Left ventricle myocardium inferior (tissue), 1 donor: ENCODE measurements at regions not wholly inside any gene's neighbourhood (a gene's known extent, or its start where the extent isn't known, plus 50 kb on each side); places are given as distances from the start of the nearest gene placed in this dataset.

ENCODE experiments used
- DNase-seq: peaks from one replicate; pipeline ENCODE4 v3.0.0-alpha.2; 2020
- H3K27ac ChIP-seq: fragments of 200-600 bp; replicated peaks from 2 replicates; pipeline ENCODE4 v1.8.0; 2021
- H3K27me3 ChIP-seq: fragments of 200-600 bp; 2 replicates; pipeline ENCODE4 v1.8.0; 2021; ENCODE audit warnings: low read depth
- H3K36me3 ChIP-seq: fragments of 200-600 bp; 2 replicates; pipeline ENCODE4 v1.8.0; 2021
- H3K4me1 ChIP-seq: fragments of 200-600 bp; 2 replicates; pipeline ENCODE4 v1.8.0; 2021
- H3K4me3 ChIP-seq: fragments of 200-600 bp; 2 replicates; pipeline ENCODE4 v1.8.0; 2021; ENCODE audit warnings: mild to moderate bottlenecking, moderate library complexity
- H3K9me3 ChIP-seq: fragments of 200-600 bp; replicated peaks from 2 replicates; pipeline ENCODE4 v1.8.0; 2021
- CTCF ChIP-seq: fragments of 200-600 bp; IDR thresholded peaks from 2 replicates; pipeline ENCODE4 v1.8.0; 2021; ENCODE audit warnings: antibody characterized with exemption, mild to moderate bottlenecking, borderline replicate concordance
- intact Hi-C: fragments of 100-400 bp; cut with micrococcal nuclease; formaldehyde crosslinking; loops from one replicate; pipeline ENCODE4 v1.11.0; 2022
- donor health status: DM: no; HTN: yes; CAD: no; lungs with severe emphysema.

GRCh38 chr20:16801919-16802651 lies 53.9 kb downstream of the OTOR start:
- DNase-seq, result peak; percentile 29
- Histone ChIP-seq H3K36me3 (no peaks in the 10 kb centered on the region), H3K9me3 (no peaks in the 10 kb centered on the region), H3K27me3 (peaks cover 85% of the 10 kb centered on the region), H3K27ac (no peak overlapping the region), H3K4me3 (no peak overlapping the region), H3K4me1 (no peaks in the 10 kb centered on the region)
- intact Hi-C loops, result loop anchor here (2.0 kb wide), 1 partner anchor 629 kb away; no protein-coding TSS in a partner anchor
- TF ChIP-seq CTCF, result peak; percentile 90

- Histone ChIP-seq H3K36me3 (no peaks in the 10 kb centered on the region), H3K9me3 (no peaks in the 10 kb centered on the region), H3K4me3 (no peak overlapping the region), H3K4me1 (no peaks in the 10 kb centered on the region), H3K27me3 (peaks cover 85% of the 10 kb centered on the region), H3K27ac (no peak overlapping the region)
- TF ChIP-seq CTCF, result no peak
- DNase-seq, result no peak
- intact Hi-C loops, result loop anchor here (2.0 kb wide), 1 partner anchor 628 kb away; no protein-coding TSS in a partner anchor
These were observed 54.4 kb downstream of the OTOR start for GRCh38 chr20:16802652-16802935.

GRCh38 chr20:16803965-16804792 lies 56.0 kb downstream of the OTOR start:
- no peaks in the 10 kb centered on the region for H3K36me3 ChIP-seq
- no peak overlapping the region for H3K4me3 ChIP-seq
- H3K27me3 ChIP-seq, result peaks cover 87% of the 10 kb centered on the region
- no peaks in the 10 kb centered on the region for H3K4me1 ChIP-seq
- H3K9me3 ChIP-seq, result no peaks in the 10 kb centered on the region
- no peak overlapping the region for H3K27ac ChIP-seq
- DNase-seq, result peak; percentile 17
- intact Hi-C loops, result loop anchor here (2.0 kb wide), 1 partner anchor 627 kb away; no protein-coding TSS in a partner anchor
- TF ChIP-seq CTCF, result peak; percentile 83

GRCh38 chr20:16804793-16805187 lies 56.6 kb downstream of the OTOR start:
- Histone ChIP-seq H3K27ac (no peak overlapping the region), H3K27me3 (peaks cover 81% of the 10 kb centered on the region), H3K9me3 (no peaks in the 10 kb centered on the region), H3K4me3 (no peak overlapping the region), H3K36me3 (no peaks in the 10 kb centered on the region), H3K4me1 (no peaks in the 10 kb centered on the region)
- DNase-seq, result no peak
- intact Hi-C loops, result no loop called here
- no peak for TF ChIP-seq CTCF

GRCh38 chr20:16806061-16806460 lies 57.9 kb downstream of the OTOR start:
- no peak for TF ChIP-seq CTCF

More at GRCh38 chr20:16806061-16806460, 57.9 kb downstream of the OTOR start:
- H3K36me3 ChIP-seq, result no peaks in the 10 kb centered on the region
- no peaks in the 10 kb centered on the region for H3K4me1 ChIP-seq
- peaks cover 72% of the 10 kb centered on the region for H3K27me3 ChIP-seq
- no peaks in the 10 kb centered on the region for H3K9me3 ChIP-seq
- intact Hi-C loops, result no loop called here
- no peak overlapping the region for H3K27ac ChIP-seq
- H3K4me3 ChIP-seq, result no peak overlapping the region
- no peak for DNase-seq
